OCI-LY3 (cell line): ENCODE measurements at regions not wholly inside any gene's neighbourhood (a gene's known extent, or its start where the extent isn't known, plus 50 kb on each side); places are given as distances from the start of the nearest gene placed in this dataset.

Experiments
- CTCF ChIP-seq: fragments of 200-600, 300-600 bp; sonication (generic); IDR thresholded peaks from 2 replicates; pipeline ENCODE4 v1.5.1; 2014; ENCODE audit warnings: antibody characterized with exemption, low read length, low read depth
- EZH2phosphoT487 ChIP-seq: fragments of 200-600 bp; shearing (Covaris generic); IDR thresholded peaks from 2 replicates; pipeline ENCODE4 v1.6.1; 2018; ENCODE audit warnings: antibody characterized with exemption, mixed run types, low read depth

DNA sequence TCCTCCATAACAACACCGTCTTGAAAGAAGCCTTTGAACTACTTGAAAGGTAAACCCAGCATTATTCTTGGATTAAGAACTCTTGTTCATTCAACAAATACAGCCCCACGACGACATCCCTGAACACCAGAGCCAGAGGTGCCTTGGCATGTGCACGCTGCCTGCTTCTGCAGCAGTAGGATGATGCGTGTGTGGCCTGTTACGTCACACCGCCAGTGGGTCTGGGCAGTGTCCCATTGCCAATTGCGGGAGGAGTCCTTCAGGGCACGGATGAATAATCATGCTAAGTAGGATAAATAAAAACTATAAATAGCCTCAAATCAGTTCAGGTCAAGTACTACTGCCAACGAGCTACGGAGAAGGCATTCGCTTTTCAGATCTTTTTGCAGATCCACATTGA is 380.5 kb downstream of the SHANK2 start:
- TF ChIP-seq CTCF = no peak
- TF ChIP-seq EZH2phosphoT487 = no peak
